Astrocyte (in vitro differentiated cells and primary cell): ENCODE measurements at regions not wholly inside any gene's neighbourhood (a gene's known extent, or its start where the extent isn't known, plus 50 kb on each side); places are given as distances from the start of the nearest gene placed in this dataset.

Source experiments
- DNase-seq: peaks from one replicate; pipeline ENCODE4 v3.0.0-alpha.2; 2010; ENCODE audit warnings: low read depth
- FAIRE-seq: peaks from 2 replicates; lab custom pipeline; 2011; peaks lifted over from hg19 to GRCh38; lab: Jason Lieb, UNC
- H2AFZ ChIP-seq: 2 replicates; pipeline ENCODE4 v1.6.0; 2012; ENCODE audit warnings: low read depth, low read length, inconsistent platforms
- H3K27ac ChIP-seq: 2 replicates; pipeline ENCODE4 v1.5.1; 2011; ENCODE audit warnings: low read depth, low read length, inconsistent platforms
- H3K27me3 ChIP-seq: 2 replicates; pipeline ENCODE4 v1.6.0; 2011; ENCODE audit warnings: low read length, inconsistent platforms; ENCODE audit not compliant: insufficient read depth
- H3K36me3 ChIP-seq: 2 replicates; pipeline ENCODE4 v1.5.1; 2011; ENCODE audit warnings: low read length, inconsistent platforms; ENCODE audit not compliant: insufficient read depth
- H3K4me1 ChIP-seq: 2 replicates; pipeline ENCODE4 v1.5.1; 2011; ENCODE audit warnings: low read length, inconsistent platforms; ENCODE audit not compliant: insufficient read depth
- H3K4me2 ChIP-seq: 2 replicates; pipeline ENCODE4 v1.6.0; 2012; ENCODE audit warnings: low read length, inconsistent platforms
- H3K4me3 ChIP-seq: 2 replicates; pipeline ENCODE4 v1.5.1; 2011; ENCODE audit warnings: low read depth, mild to moderate bottlenecking, low read length, inconsistent platforms; ENCODE audit not compliant: insufficient read depth
- H3K79me2 ChIP-seq: 2 replicates; pipeline ENCODE4 v1.6.0; 2012; ENCODE audit warnings: mild to moderate bottlenecking, low read length, inconsistent platforms; ENCODE audit not compliant: insufficient read depth
- H3K9ac ChIP-seq: 2 replicates; pipeline ENCODE4 v1.6.0; 2012; ENCODE audit warnings: mild to moderate bottlenecking, low read length, inconsistent platforms
- H3K9me3 ChIP-seq: 2 replicates; pipeline ENCODE4 v1.5.1; 2012; ENCODE audit warnings: low read depth, mild to moderate bottlenecking, low read length, inconsistent platforms; ENCODE audit not compliant: insufficient read depth
- H4K20me1 ChIP-seq: 2 replicates; pipeline ENCODE4 v1.6.0; 2012; ENCODE audit warnings: low read length, inconsistent platforms; ENCODE audit not compliant: insufficient read depth
- H3K27ac Mint-ChIP-seq: one replicate; pipeline ENCODE4 v1.8.0; 2021; ENCODE audit warnings: mild to moderate bottlenecking, mixed read lengths; ENCODE audit not compliant: unreplicated experiment
- H3K27me3 Mint-ChIP-seq: one replicate; pipeline ENCODE4 v1.8.0; 2021; ENCODE audit warnings: low read depth, mixed read lengths; ENCODE audit not compliant: unreplicated experiment
- H3K36me3 Mint-ChIP-seq: one replicate; pipeline ENCODE4 v1.8.0; 2021; ENCODE audit warnings: low read depth, mixed read lengths; ENCODE audit not compliant: unreplicated experiment
- H3K4me1 Mint-ChIP-seq: one replicate; pipeline ENCODE4 v1.8.0; 2021; ENCODE audit warnings: low read depth, mixed read lengths; ENCODE audit not compliant: unreplicated experiment
- H3K4me3 Mint-ChIP-seq: one replicate; pipeline ENCODE4 v1.8.0; 2021; ENCODE audit warnings: mild to moderate bottlenecking, moderate library complexity, mixed read lengths; ENCODE audit not compliant: unreplicated experiment
- H3K9me3 Mint-ChIP-seq: one replicate; pipeline ENCODE4 v1.8.0; 2021; ENCODE audit warnings: mild to moderate bottlenecking, mixed read lengths; ENCODE audit not compliant: unreplicated experiment
- CTCF ChIP-seq: IDR thresholded peaks from 2 replicates; pipeline ENCODE4 v1.5.1; 2011; ENCODE audit warnings: low read depth, mild to moderate bottlenecking, inconsistent platforms, low read length, moderate library complexity; ENCODE audit not compliant: insufficient read depth
- EZH2 ChIP-seq: IDR thresholded peaks from 2 replicates; pipeline ENCODE4 v1.6.1; 2012; ENCODE audit warnings: mild to moderate bottlenecking, low read length, inconsistent platforms; ENCODE audit not compliant: insufficient read depth

- H3K36me3 ChIP-seq = no peaks in the 10 kb centered on the region
- no peaks in the 10 kb centered on the region for H3K4me1 Mint-ChIP-seq
- no peak overlapping the region for H3K4me3 Mint-ChIP-seq
- H3K27me3 Mint-ChIP-seq = no peaks in the 10 kb centered on the region
- H3K9ac ChIP-seq = no peak overlapping the region
- no peak overlapping the region for H3K27ac Mint-ChIP-seq
- H3K4me2 ChIP-seq = no peak overlapping the region
- TF ChIP-seq CTCF = no peak
- TF ChIP-seq EZH2 = no peak
- H3K9me3 Mint-ChIP-seq = no peaks in the 10 kb centered on the region
- no peaks in the 10 kb centered on the region for H3K27me3 ChIP-seq
- no peaks in the 10 kb centered on the region for H3K79me2 ChIP-seq
- H3K36me3 Mint-ChIP-seq = no peaks in the 10 kb centered on the region
- FAIRE-seq (no peak), DNase-seq (no peak)
- no peaks in the 10 kb centered on the region for H4K20me1 ChIP-seq
- no peak overlapping the region for H2AFZ ChIP-seq
- no peaks in the 10 kb centered on the region for H3K9me3 ChIP-seq
- H3K27ac ChIP-seq = no peak overlapping the region
- H3K4me3 ChIP-seq = no peak overlapping the region
- no peaks in the 10 kb centered on the region for H3K4me1 ChIP-seq
Measured at GRCh38 chr14:48452437-48452995, 777.1 kb upstream of the MDGA2 start.

- Mint-ChIP-seq H3K27me3 (peaks cover 2% of the 10 kb centered on the region), H3K27ac (no peak overlapping the region), H3K36me3 (no peaks in the 10 kb centered on the region), H3K4me3 (no peak overlapping the region), H3K9me3 (peaks cover 6% of the 10 kb centered on the region), H3K4me1 (no peaks in the 10 kb centered on the region)
- Histone ChIP-seq H3K4me1 (no peaks in the 10 kb centered on the region), H3K9ac (no peak overlapping the region), H2AFZ (no peak overlapping the region), H3K27me3 (no peaks in the 10 kb centered on the region), H4K20me1 (no peaks in the 10 kb centered on the region), H3K9me3 (no peaks in the 10 kb centered on the region), H3K79me2 (no peaks in the 10 kb centered on the region), H3K4me2 (no peak overlapping the region), H3K27ac (no peak overlapping the region), H3K4me3 (no peak overlapping the region), H3K36me3 (no peaks in the 10 kb centered on the region)
- FAIRE-seq (no peak), DNase-seq (no peak)
- TF ChIP-seq CTCF (no peak), EZH2 (no peak)
Measured at GRCh38 chr14:48435221-48435620, 759.8 kb upstream of the MDGA2 start.

- Histone ChIP-seq H3K79me2 (no peaks in the 10 kb centered on the region), H3K36me3 (no peaks in the 10 kb centered on the region), H4K20me1 (no peaks in the 10 kb centered on the region), H3K4me1 (no peaks in the 10 kb centered on the region), H3K4me3 (no peak overlapping the region), H3K9ac (no peak overlapping the region), H3K4me2 (no peak overlapping the region), H3K27me3 (no peaks in the 10 kb centered on the region), H3K9me3 (no peaks in the 10 kb centered on the region), H3K27ac (no peak overlapping the region), H2AFZ (no peak overlapping the region)
- Mint-ChIP-seq H3K4me3 (no peak overlapping the region), H3K4me1 (no peaks in the 10 kb centered on the region), H3K27me3 (peaks cover 2% of the 10 kb centered on the region), H3K36me3 (no peaks in the 10 kb centered on the region), H3K27ac (no peak overlapping the region), H3K9me3 (peaks cover 2% of the 10 kb centered on the region)
- no peak for TF ChIP-seq CTCF
- TF ChIP-seq EZH2 = no peak
- no peak for FAIRE-seq
- DNase-seq = no peak
Measured at GRCh38 chr14:48430805-48431204, 755.4 kb upstream of the MDGA2 start.
